Prostate gland (tissue), 2 donors: ENCODE measurements at regions not wholly inside any gene's neighbourhood (a gene's known extent, or its start where the extent isn't known, plus 50 kb on each side); places are given as distances from the start of the nearest gene placed in this dataset.
"Not testable (repeated sequence)": the region's sequence is repeated elsewhere in the genome, so short reads cannot be mapped to it uniquely, and the experiment has no call there.

ENCODE experiments used
- DNase-seq: peaks from one replicate; pipeline ENCODE4 v3.0.0-alpha.2; 2019; ENCODE audit warnings: low spot score
- H3K27ac ChIP-seq, 2 donors: fragments of 200-600 bp; sonication (generic); 2 replicates each; pipeline ENCODE4 v1.5.1; 2017 to 2019
- H3K27me3 ChIP-seq: fragments of 200-600 bp; sonication (generic); replicated peaks from 2 replicates; pipeline ENCODE4 v1.5.1; 2019; ENCODE audit not compliant: insufficient read depth
- H3K36me3 ChIP-seq, 2 donors: fragments of 200-600 bp; sonication (generic); 1 replicate in 1 of 2; 2 replicates in 1 of 2; pipeline versions ENCODE4 v1.5.1 to v1.8.1; 2017 to 2019
- H3K4me1 ChIP-seq: fragments of 200-600 bp; sonication (generic); replicated peaks from 2 replicates; pipeline ENCODE4 v1.5.1; 2019
- H3K4me3 ChIP-seq, 2 donors: fragments of 200-600 bp; sonication (generic); 2 replicates each; pipeline ENCODE4 v1.5.1; 2017 to 2019
- H3K9me3 ChIP-seq: fragments of 200-600 bp; sonication (generic); 2 replicates; pipeline ENCODE4 v1.5.1; 2017
- CTCF ChIP-seq, 4 experiments: fragments of 200-600 bp in 2 of 4; fragments of 450-650 bp in 2 of 4; sonication (generic) in 2 of 4; IDR thresholded peaks; 1 replicate in 3 of 4; 2 replicates in 1 of 4; pipeline ENCODE4 v1.5.1; 2016 to 2019; ENCODE audit warnings: antibody characterized with exemption in 4 of 4, mild to moderate bottlenecking in 2 of 4, moderate library complexity in 2 of 4
- POLR2A ChIP-seq: fragments of 450-650 bp; IDR thresholded peaks from one replicate; pipeline ENCODE4 v1.6.1; 2016; ENCODE audit warnings: antibody characterized with exemption, mild to moderate bottlenecking
- POLR2AphosphoS5 ChIP-seq: sonication (generic); formaldehyde crosslinking; IDR thresholded peaks from one replicate; pipeline ENCODE4 v1.6.1; 2017; ENCODE audit warnings: antibody characterized with exemption
- WGBS: methylation state at CpG from one replicate; pipeline ENCODE4 v1.1.5; 2018; 5-methylcytosine and 5-hydroxymethylcytosine counted together
- intact Hi-C: fragments of 100-400 bp; cut with DNase I; formaldehyde crosslinking; loops from one replicate; pipeline ENCODE4 v1.14.2; 2022

GRCh38 chr2:52264911-52265310 lies 1233.0 kb upstream of the NRXN1 start:
- Histone ChIP-seq H3K9me3 (no peaks in the 10 kb centered on the region), H3K27ac (no peak overlapping the region), H3K27me3 (no peaks in the 10 kb centered on the region), H3K4me1 (no peaks in the 10 kb centered on the region), H3K4me3 (no peak overlapping the region), H3K36me3 (no peaks in the 10 kb centered on the region)
- WGBS: 68% methylated on average over 2 of the region's 2 CpGs
- TF ChIP-seq POLR2AphosphoS5: no peak
- no peak for TF ChIP-seq CTCF (IDR thresholded peaks at IDR 0.05)
- no peak for TF ChIP-seq POLR2A
- no peak for DNase-seq
- intact Hi-C loops: no loop called here

GRCh38 chr2:52264488-52264887 lies 1232.6 kb upstream of the NRXN1 start:
- no peak for DNase-seq
- Histone ChIP-seq H3K4me3 (no peak overlapping the region), H3K27me3 (no peaks in the 10 kb centered on the region), H3K36me3 (no peaks in the 10 kb centered on the region), H3K27ac (no peak overlapping the region), H3K4me1 (no peaks in the 10 kb centered on the region), H3K9me3 (no peaks in the 10 kb centered on the region)
- intact Hi-C loops: no loop called here
- TF ChIP-seq POLR2AphosphoS5 (no peak), POLR2A (no peak), CTCF (IDR thresholded peaks at IDR 0.05) (no peak)
- 68% methylated on average over 3 of the region's 3 CpGs for WGBS

GRCh38 chr2:52260904-52261303 lies 1229.0 kb upstream of the NRXN1 start:
- TF ChIP-seq POLR2A (no peak), POLR2AphosphoS5 (no peak), CTCF (IDR thresholded peaks at IDR 0.05) (no peak)
- Histone ChIP-seq H3K4me1 (no peaks in the 10 kb centered on the region), H3K9me3 (no peaks in the 10 kb centered on the region), H3K4me3 (no peak overlapping the region), H3K27ac (no peak overlapping the region), H3K27me3 (no peaks in the 10 kb centered on the region), H3K36me3 (no peaks in the 10 kb centered on the region)
- WGBS: 75% methylated on average over 1 of the region's 1 CpG
- no peak for DNase-seq
- intact Hi-C loops: no loop called here

GRCh38 chr2:52258967-52259366 lies 1227.0 kb upstream of the NRXN1 start:
- H3K9me3 ChIP-seq, H3K27ac ChIP-seq, H3K4me1 ChIP-seq, H3K27me3 ChIP-seq, H3K4me3 ChIP-seq, intact Hi-C loops, DNase-seq, H3K36me3 ChIP-seq: not testable (repeated sequence)
- 98% methylated on average over 11 of the region's 11 CpGs for WGBS

GRCh38 chr2:52258038-52258437 lies 1226.1 kb upstream of the NRXN1 start:
- Histone ChIP-seq H3K4me3 (no peak overlapping the region), H3K36me3 (no peaks in the 10 kb centered on the region), H3K27ac (no peak overlapping the region), H3K9me3 (no peaks in the 10 kb centered on the region), H3K27me3 (no peaks in the 10 kb centered on the region), H3K4me1 (no peaks in the 10 kb centered on the region)
- no peak for DNase-seq
- TF ChIP-seq POLR2A (no peak), CTCF (IDR thresholded peaks at IDR 0.05) (no peak), POLR2AphosphoS5 (no peak)
- intact Hi-C loops: no loop called here
- WGBS: 55% methylated on average over 1 of the region's 1 CpG
